DMS 273 (cell line): ENCODE measurements at regions not wholly inside any gene's neighbourhood (a gene's known extent, or its start where the extent isn't known, plus 50 kb on each side); places are given as distances from the start of the nearest gene placed in this dataset.

ENCODE experiments used
- DNase-seq: peaks from one replicate; lab custom pipeline; 2025; ENCODE audit not compliant: unreplicated experiment; lab: John Stamatoyannopoulos, UW

DNA sequence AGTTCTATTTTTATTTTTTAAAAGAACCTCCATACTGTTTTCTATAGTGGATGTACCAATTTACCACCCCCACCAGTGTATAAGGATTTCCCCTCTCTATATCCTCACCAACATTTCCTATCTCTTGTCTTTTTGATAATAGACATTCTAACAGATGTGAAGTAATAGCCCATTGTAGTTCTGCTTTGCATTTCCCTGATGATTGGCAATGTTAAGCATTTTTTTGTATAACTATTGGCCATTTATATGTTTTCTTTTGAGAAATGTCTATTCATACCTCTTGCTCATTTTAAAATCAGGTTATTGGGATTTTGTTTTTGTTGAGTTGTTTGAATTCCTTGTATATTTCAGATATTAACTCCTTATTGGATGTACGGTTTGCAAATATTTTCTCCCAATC lies 251.1 kb upstream of the HTR2C start:
- no peak for DNase-seq

DNA sequence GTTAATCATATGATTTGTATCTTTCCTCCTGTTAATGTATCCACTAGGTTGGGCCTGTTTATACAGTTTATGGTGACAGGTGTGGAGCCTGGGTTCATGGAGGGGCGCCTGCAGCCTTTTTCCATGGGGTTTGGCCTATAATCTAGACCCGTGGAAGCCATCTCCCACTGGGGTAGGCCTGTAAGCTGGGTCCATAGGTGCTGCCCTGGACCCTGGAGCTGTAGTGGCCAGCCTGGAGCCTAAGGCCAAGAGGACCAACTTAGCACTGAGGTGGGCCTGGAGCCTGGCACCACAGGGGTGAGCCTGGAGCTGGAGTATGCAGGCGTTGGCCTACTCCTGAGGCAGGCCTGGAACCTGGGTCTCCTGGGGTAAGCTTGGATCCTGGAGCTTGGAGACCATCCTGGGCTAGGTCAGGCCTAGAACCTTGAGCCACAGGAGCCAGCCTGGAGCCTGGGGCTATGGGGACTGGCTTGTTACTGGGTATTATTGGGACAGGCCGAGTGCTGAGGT lies 249.4 kb upstream of the HTR2C start:
- no peak for DNase-seq

- DNase-seq, result peak; percentile 1
Observed at GRCh38 chrX:114338870-114339269, 245.0 kb upstream of the HTR2C start.

- DNase-seq, result peak; percentile 74
Observed at GRCh38 chrX:114344756-114345349, 239.0 kb upstream of the HTR2C start.

DNA sequence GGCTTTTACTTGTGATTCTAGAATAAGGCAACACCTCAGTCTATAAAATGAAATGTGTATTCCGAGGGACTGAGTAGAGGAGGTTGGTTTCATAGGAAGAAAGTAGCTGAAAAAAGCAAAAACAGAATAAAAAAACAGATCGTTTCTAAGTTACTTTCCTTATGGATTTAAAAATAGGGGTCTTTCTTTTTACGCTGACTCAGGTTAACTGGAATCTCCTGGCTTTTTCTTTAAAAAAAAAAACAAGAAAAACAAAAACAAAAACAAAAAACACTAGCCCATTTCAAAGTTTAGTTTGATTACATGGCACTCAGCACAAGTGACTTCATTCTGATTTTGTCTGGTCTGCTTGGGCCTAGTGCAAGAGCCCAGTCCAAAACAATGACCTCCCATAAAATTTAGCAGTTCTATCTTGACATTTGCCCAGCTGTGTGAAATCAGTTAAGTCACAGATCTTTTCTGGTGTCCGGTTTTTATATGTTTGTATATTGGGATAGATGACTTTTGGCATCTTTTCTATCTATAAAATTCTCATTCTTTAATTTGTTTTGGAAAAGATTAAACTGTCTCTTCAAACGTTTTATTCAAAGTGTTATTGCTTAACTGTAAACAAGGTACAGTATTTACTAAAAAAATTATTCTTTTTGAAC lies 222.7 kb upstream of the HTR2C start:
- no peak for DNase-seq

GRCh38 chrX:114363346-114363745 lies 220.5 kb upstream of the HTR2C start:
- DNase-seq, result no peak

DNA sequence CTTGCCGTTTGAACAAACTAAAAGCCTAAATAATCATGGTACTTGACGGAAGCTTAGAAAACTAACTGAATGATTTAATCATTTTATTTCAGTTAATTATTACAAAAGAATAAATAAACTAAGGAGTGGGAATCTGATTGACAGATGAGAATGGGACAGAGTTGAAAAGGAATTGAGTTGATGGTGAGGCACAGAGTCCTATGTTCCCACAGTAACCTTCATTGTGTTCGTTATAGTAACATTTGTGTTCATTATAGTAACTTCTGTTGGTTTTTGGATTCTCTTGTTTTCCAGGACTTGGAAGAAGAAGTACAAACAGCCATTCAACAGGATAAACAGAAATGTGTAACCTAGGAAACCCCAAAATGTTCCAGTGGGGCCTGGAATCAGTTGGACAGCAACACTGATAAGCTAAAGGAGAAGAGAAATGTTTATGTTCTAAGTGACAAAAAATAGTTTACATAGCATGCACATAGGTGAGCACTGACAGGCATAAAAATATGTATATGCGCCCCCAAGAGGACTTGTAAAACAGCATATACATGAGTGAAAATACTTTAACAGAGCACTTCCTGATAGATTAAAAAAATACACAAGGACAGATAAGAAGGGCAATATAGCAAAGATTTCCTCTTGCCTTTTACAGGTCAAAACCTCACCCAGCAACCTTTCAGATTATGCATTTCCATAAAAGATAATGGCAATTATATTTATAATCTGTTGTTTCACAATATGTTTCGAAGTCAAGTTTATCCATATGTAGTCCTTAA lies 218.6 kb upstream of the HTR2C start:
- no peak for DNase-seq

- no peak for DNase-seq
Observed at GRCh38 chrX:114372937-114373336, 210.9 kb upstream of the HTR2C start.

- no peak for DNase-seq
Observed at GRCh38 chrX:114390251-114390796, 193.6 kb upstream of the HTR2C start.
